ENCODE measurements at regions not wholly inside any gene's neighbourhood (a gene's known extent, or its start where the extent isn't known, plus 50 kb on each side); places are given as distances from the start of the nearest gene placed in this dataset.

DNA sequence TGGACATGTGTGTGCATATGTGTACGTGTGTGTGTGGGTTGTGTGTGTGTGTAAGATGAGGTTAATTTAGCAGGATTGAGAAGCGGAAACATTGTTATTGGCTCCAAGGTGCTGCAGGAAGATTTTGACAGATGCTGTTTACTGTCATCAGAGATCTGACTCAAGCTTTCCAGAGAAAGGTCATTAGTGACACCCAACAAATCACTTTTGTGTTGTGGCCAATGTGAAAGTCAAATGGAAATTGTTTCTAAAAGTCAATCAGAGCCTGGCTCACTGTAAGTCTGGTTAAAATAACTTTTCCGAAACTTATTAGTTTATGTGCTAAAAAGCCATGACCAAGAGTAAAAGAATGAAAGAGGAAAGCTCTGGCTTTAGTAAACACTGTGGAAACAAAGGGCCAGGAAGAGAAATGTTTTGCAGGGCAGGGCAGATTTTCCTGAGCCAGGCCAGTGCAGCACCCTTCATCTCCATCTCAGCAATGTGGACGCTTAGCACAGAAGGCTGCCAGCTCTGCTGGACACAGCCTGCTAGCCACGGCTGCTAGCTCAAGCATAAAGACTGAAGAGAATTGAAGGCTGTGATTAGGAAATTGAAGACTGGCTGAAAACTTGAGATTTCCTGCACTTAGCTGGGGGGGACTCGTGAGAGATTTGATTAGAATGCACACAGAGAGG is 235.8 kb downstream of the NEDD1 start:
- no peaks in the 10 kb centered on the region for H3K79me2 ChIP-seq (ENCODE audit: control insufficient read depth, insufficient read depth, low read length)
- no peak overlapping the region for H3K9ac ChIP-seq (ENCODE audit: control insufficient read depth, extremely low read depth, insufficient read depth, low read length)
- H3K4me3 ChIP-seq (ENCODE audit: control insufficient read depth in 2 of 3, extremely low read depth in 1 of 3, insufficient read depth in 2 of 3, low read depth in 1 of 3, low read length in 3 of 3): no peak overlapping the region
- dilution Hi-C loops (cut with MboI; ENCODE audit: extremely low pct_ligation_motif_present, low sequenced_read_pairs): no loop called here
- no peaks in the 10 kb centered on the region for H3K27me3 ChIP-seq (ENCODE audit: control insufficient read depth, extremely low read depth, insufficient read depth, low read length)
- H2AFZ ChIP-seq (ENCODE audit: control insufficient read depth, low read length): no peak overlapping the region
- no peaks in the 10 kb centered on the region for H3K4me1 ChIP-seq (ENCODE audit: control insufficient read depth, extremely low read depth, insufficient read depth, low read length)
- no peak for TF ChIP-seq EZH2 (IDR thresholded peaks at IDR 0.05; ENCODE audit: low read length)
- TF ChIP-seq, protein P1, sequence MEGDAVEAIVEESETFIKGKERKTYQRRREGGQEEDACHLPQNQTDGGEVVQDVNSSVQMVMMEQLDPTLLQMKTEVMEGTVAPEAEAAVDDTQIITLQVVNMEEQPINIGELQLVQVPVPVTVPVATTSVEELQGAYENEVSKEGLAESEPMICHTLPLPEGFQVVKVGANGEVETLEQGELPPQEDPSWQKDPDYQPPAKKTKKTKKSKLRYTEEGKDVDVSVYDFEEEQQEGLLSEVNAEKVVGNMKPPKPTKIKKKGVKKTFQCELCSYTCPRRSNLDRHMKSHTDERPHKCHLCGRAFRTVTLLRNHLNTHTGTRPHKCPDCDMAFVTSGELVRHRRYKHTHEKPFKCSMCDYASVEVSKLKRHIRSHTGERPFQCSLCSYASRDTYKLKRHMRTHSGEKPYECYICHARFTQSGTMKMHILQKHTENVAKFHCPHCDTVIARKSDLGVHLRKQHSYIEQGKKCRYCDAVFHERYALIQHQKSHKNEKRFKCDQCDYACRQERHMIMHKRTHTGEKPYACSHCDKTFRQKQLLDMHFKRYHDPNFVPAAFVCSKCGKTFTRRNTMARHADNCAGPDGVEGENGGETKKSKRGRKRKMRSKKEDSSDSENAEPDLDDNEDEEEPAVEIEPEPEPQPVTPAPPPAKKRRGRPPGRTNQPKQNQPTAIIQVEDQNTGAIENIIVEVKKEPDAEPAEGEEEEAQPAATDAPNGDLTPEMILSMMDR (optimal IDR thresholded peaks at IDR 0.05 in 1 of 3, IDR thresholded peaks at IDR 0.05 in 1 of 3, conservative IDR thresholded peaks at IDR 0.05 in 1 of 3; ENCODE audit: extremely low read depth in 1 of 3, insufficient read depth in 2 of 3, low read length in 3 of 3): no peak
- no peak for FAIRE-seq
- no peaks in the 10 kb centered on the region for H3K36me3 ChIP-seq (ENCODE audit: control insufficient read depth in 2 of 2, extremely low read depth in 1 of 2, insufficient read depth in 2 of 2, low read length in 2 of 2)
- no peak for DNase-seq (ENCODE audit: low read depth, low spot score)
- no peaks in the 10 kb centered on the region for H3K9me1 ChIP-seq (ENCODE audit: control insufficient read depth, extremely low read depth, insufficient read depth, low read length)
- no peak overlapping the region for H3K4me2 ChIP-seq (ENCODE audit: control insufficient read depth, extremely low read depth, insufficient read depth, low read depth, low read length)
- H3K27ac ChIP-seq (ENCODE audit: control insufficient read depth, insufficient read depth, low read length): no peak overlapping the region
- no peaks in the 10 kb centered on the region for H3K9me3 ChIP-seq (ENCODE audit: control insufficient read depth, low read depth, low read length)
- H4K20me1 ChIP-seq (ENCODE audit: control insufficient read depth, extremely low read depth, insufficient read depth, low read length): no peaks in the 10 kb centered on the region

GRCh38 chr12:97148941-97149559 is 242.0 kb downstream of the NEDD1 start:
- dilution Hi-C loops (cut with MboI; ENCODE audit: extremely low pct_ligation_motif_present, low sequenced_read_pairs): no loop called here
- H3K27ac ChIP-seq (ENCODE audit: control insufficient read depth, insufficient read depth, low read length): no peak overlapping the region
- TF ChIP-seq EZH2 (IDR thresholded peaks at IDR 0.05; ENCODE audit: low read length): no peak
- TF ChIP-seq, protein P1 (optimal IDR thresholded peaks at IDR 0.05 in 1 of 3, IDR thresholded peaks at IDR 0.05 in 1 of 3, conservative IDR thresholded peaks at IDR 0.05 in 1 of 3; ENCODE audit: extremely low read depth in 1 of 3, insufficient read depth in 2 of 3, low read length in 3 of 3): peak; percentile 61 to 86 (median 85)
- DNase-seq (ENCODE audit: low read depth, low spot score) (no peak), FAIRE-seq (no peak)
- H3K4me1 ChIP-seq (ENCODE audit: control insufficient read depth, extremely low read depth, insufficient read depth, low read length): no peaks in the 10 kb centered on the region
- no peaks in the 10 kb centered on the region for H4K20me1 ChIP-seq (ENCODE audit: control insufficient read depth, extremely low read depth, insufficient read depth, low read length)
- H3K36me3 ChIP-seq (ENCODE audit: control insufficient read depth in 2 of 2, extremely low read depth in 1 of 2, insufficient read depth in 2 of 2, low read length in 2 of 2): no peaks in the 10 kb centered on the region
- no peak overlapping the region for H3K9ac ChIP-seq (ENCODE audit: control insufficient read depth, extremely low read depth, insufficient read depth, low read length)
- no peaks in the 10 kb centered on the region for H3K79me2 ChIP-seq (ENCODE audit: control insufficient read depth, insufficient read depth, low read length)
- H2AFZ ChIP-seq (ENCODE audit: control insufficient read depth, low read length): no peak overlapping the region
- H3K9me1 ChIP-seq (ENCODE audit: control insufficient read depth, extremely low read depth, insufficient read depth, low read length): no peaks in the 10 kb centered on the region
- no peaks in the 10 kb centered on the region for H3K9me3 ChIP-seq (ENCODE audit: control insufficient read depth, low read depth, low read length)
- no peak overlapping the region for H3K4me3 ChIP-seq (ENCODE audit: control insufficient read depth in 2 of 3, extremely low read depth in 1 of 3, insufficient read depth in 2 of 3, low read depth in 1 of 3, low read length in 3 of 3)
- H3K4me2 ChIP-seq (ENCODE audit: control insufficient read depth, extremely low read depth, insufficient read depth, low read depth, low read length): no peak overlapping the region
- no peaks in the 10 kb centered on the region for H3K27me3 ChIP-seq (ENCODE audit: control insufficient read depth, extremely low read depth, insufficient read depth, low read length)
